ENCODE measurements at regions not wholly inside any gene's neighbourhood (a gene's known extent, or its start where the extent isn't known, plus 50 kb on each side); places are given as distances from the start of the nearest gene placed in this dataset.
"Not testable (repeated sequence)": the region's sequence is repeated elsewhere in the genome, so short reads cannot be mapped to it uniquely, and the experiment has no call there.

GRCh38 chr13:80881495-80881894 lies 540.6 kb upstream of the SPRY2 start:
- DNase-seq (ENCODE audit: low read depth, low spot score) = no peak

DNA sequence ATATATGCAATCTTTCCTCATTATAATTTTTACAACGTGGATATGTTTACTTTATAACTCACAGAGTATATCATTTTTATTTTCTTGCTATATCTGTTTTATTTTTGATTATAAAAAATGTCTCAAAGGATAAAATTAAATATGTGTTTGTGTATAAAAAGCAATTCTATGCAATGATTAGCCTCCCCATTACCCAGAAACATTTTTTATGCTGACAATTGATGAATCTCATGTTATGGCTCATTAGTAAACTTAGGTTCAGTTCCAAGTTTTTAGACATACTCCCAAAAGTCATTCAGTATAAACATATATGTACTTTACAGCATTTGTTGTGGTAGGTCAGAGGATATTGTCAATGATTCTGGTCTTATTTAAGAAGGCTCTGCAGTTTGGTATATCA lies 540.1 kb upstream of the SPRY2 start:
- in situ Hi-C loops (cut with HindIII; ENCODE audit: low pct_unique_long_range_greater_than_20kb, low sequenced_read_pairs) = no loop called here
- DNase-seq (ENCODE audit: low read depth, low spot score) = no peak

More at GRCh38 chr13:80881495-80881894, 540.6 kb upstream of the SPRY2 start:
- in situ Hi-C loops (cut with HindIII; ENCODE audit: low pct_unique_long_range_greater_than_20kb, low sequenced_read_pairs) = no loop called here

GRCh38 chr13:80877944-80878241 lies 537.0 kb upstream of the SPRY2 start:
- in situ Hi-C loops (cut with HindIII; ENCODE audit: low pct_unique_long_range_greater_than_20kb, low sequenced_read_pairs) = no loop called here

DNA sequence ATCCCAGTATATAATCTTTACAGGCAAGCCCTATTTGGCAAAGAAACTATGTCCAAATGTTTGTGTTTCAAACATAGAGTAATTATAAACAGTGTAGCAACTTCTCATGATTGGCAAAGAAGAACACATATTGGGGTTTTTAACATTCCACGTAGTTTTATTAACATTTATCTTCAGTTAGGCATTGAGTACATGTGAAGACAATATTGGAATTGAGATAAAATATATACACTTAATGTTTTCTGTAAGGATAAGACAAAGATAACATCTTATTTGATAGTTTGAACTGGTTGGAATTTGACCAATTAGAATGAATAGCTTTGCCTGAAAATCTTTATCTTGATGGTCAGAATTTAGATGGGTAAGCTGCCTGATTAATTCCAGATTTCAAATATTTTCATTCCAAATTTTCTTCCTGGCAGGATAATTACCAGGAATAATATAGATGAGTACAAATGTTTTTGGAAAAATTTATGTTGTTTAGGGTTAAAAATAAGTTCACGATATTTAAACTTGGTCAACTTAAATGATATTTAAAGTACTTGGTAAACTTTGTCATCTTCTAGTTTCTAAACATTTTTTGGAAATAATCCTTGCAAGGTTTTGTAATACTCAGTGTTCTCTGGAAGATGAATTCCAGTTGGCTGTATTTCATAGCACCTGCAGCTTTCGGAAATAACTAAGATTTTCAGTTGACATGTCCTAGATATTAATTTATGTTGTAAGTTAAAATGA lies 536.5 kb upstream of the SPRY2 start:
- in situ Hi-C loops (cut with HindIII; ENCODE audit: low pct_unique_long_range_greater_than_20kb, low sequenced_read_pairs) = no loop called here

More at GRCh38 chr13:80877944-80878241, 537.0 kb upstream of the SPRY2 start:
- no peak for DNase-seq (ENCODE audit: low read depth, low spot score)

GRCh38 chr13:80873589-80873988 lies 532.7 kb upstream of the SPRY2 start:
- DNase-seq (ENCODE audit: low read depth, low spot score) = no peak

More for the DNA sequence above, 536.5 kb upstream of the SPRY2 start:
- DNase-seq (ENCODE audit: low read depth, low spot score) = no peak

DNA sequence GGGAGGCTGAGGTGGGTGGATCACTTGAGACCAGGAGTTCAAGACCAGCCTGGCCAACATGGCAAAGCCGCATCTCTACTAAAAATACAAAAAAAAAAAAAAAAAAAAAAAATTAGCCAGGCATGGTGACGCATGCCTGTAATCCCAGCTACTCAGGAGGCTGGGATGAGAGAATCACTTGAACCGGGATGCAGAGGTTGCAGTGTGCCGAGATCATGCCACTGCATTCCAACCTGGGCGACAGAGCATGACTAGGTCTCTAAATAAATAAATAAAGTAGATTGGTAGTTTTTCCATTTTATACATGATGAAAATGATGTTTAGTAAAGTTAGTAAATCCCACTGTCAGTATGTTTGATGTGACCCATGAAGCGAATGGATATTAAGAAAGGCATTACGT lies 531.0 kb upstream of the SPRY2 start:
- in situ Hi-C loops (cut with HindIII; ENCODE audit: low pct_unique_long_range_greater_than_20kb, low sequenced_read_pairs); DNase-seq (ENCODE audit: low read depth, low spot score): not testable (repeated sequence)

More at GRCh38 chr13:80873589-80873988, 532.7 kb upstream of the SPRY2 start:
- in situ Hi-C loops (cut with HindIII; ENCODE audit: low pct_unique_long_range_greater_than_20kb, low sequenced_read_pairs) = no loop called here

DNA sequence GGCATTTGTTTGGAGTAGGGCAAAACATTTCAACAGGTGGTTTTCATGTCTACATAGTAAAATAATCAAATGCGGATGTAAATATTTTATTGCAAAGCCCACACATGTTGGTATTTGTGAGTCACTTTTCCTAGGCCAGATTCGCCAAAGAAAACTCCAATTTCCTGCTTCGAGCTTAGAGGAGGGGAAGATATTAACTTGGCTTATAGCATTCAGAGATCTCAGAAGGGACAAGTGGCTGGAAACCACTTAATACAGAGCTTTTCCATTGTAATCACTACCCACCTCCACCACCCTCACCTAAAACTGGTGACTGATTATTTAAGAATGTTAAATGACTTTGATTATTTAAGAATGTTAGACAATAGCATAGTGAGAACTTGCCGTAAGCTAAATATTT lies 530.6 kb upstream of the SPRY2 start:
- no peak for DNase-seq (ENCODE audit: low read depth, low spot score)
- in situ Hi-C loops (cut with HindIII; ENCODE audit: low pct_unique_long_range_greater_than_20kb, low sequenced_read_pairs) = no loop called here

DNA sequence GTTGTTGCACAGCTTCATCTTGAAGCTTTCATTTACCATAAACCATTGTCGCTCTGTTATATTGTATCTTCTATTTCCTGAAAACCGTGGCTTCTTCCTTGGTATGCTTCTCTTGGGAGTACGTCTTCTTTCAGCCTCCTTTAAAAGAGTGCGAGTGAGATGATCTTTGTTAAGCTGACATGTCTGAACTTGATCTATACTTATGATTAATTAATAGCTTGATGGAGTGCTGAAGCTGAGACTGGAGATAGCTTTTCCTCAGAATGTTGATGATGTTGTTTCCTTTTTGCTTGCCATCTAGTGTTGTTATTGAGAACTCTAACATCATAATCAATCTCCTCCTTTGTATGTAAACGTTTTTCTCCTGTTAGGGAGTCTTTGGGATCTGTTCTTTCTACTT lies 529.3 kb upstream of the SPRY2 start:
- in situ Hi-C loops (cut with HindIII; ENCODE audit: low pct_unique_long_range_greater_than_20kb, low sequenced_read_pairs) = no loop called here
- DNase-seq (ENCODE audit: low read depth, low spot score) = peak; percentile 17

- DNase-seq (ENCODE audit: low read depth, low spot score) = no peak
- in situ Hi-C loops (cut with HindIII; ENCODE audit: low pct_unique_long_range_greater_than_20kb, low sequenced_read_pairs) = no loop called here
Observed at GRCh38 chr13:80866921-80867320, 526.0 kb upstream of the SPRY2 start.

DNA sequence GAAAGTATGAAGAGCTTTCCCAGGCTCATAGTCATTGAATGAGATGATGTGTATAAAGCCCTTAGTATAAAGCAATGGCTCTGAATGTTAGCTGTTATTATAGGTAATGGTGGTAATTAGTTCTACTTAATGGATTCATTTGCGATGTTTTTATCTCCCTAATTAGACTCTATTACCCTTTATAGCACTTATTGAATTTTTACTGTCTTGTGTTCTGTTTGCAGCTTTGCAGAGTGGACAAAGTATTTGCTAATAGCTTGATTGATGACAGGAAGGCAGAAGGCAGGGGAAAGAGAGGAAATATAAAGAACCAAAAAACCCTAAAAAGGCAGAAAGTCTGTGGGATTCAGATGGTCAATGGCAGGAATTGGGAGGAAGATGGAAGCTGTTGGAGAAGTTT lies 524.4 kb upstream of the SPRY2 start:
- DNase-seq (ENCODE audit: low read depth, low spot score) = no peak
- in situ Hi-C loops (cut with HindIII; ENCODE audit: low pct_unique_long_range_greater_than_20kb, low sequenced_read_pairs) = no loop called here

DNA sequence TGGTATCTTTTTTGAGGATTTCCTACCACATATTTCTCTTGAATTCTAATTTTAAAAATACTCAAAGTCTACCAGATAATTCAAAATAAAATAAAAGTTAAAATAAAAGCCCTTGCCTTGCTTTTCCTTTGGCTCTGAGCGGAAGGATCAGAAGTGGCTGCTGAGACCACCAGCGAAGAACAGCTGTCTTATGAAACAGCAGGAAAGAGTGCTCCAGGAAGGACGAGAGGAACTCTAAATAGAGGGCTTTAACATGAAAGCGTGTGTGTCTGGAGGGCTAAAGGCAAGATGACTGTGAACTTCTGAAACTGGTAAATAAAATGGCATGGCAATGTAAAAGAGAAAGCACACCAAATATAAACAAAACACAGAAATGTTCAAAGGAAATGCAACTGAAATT lies 521.5 kb upstream of the SPRY2 start:
- peak; percentile 37 for DNase-seq (ENCODE audit: low read depth, low spot score)
- in situ Hi-C loops (cut with HindIII; ENCODE audit: low pct_unique_long_range_greater_than_20kb, low sequenced_read_pairs) = no loop called here

DNA sequence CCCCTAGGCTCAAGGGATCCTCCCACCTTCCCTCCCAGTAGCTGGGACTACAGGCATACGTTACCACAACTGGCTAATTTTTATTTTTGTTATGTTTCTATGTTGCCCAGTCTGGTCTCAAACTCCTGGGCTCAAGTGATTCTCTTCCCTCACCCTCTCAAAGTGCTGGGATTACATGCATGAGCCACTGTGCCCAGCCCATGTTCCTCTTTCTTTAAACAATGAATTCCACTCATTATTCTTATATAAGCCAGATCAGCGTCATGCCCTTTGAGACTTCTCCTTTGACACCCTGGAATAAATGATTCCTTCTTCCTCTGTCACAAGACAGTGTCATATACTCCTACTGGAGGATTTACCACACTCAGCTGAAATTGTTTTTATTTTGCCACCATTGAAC lies 519.9 kb upstream of the SPRY2 start:
- DNase-seq (ENCODE audit: low read depth, low spot score) = peak; percentile 37
- in situ Hi-C loops (cut with HindIII; ENCODE audit: low pct_unique_long_range_greater_than_20kb, low sequenced_read_pairs) = no loop called here

GRCh38 chr13:80858131-80858530 lies 517.2 kb upstream of the SPRY2 start:
- no peak for DNase-seq (ENCODE audit: low read depth, low spot score)
- in situ Hi-C loops (cut with HindIII; ENCODE audit: low pct_unique_long_range_greater_than_20kb, low sequenced_read_pairs) = no loop called here

DNA sequence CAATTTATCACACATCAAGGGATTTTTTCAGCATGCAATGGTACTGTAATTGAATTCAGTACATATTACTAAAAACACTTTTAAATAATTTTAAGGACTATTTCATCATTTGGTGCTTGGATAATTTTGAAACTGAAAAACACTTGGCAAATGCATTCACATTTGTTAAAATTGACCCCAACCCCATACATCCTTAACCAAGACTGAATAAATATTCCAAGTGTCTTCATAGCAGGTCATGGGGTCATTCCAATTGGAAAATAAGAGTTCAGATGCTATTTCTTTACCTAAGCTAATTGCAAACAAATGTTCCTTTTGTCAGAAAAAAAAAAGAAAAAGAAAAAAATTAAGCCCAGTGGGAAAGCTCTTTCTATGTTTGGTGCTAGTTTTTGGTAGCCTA lies 516.4 kb upstream of the SPRY2 start:
- no peak for DNase-seq (ENCODE audit: low read depth, low spot score)
- in situ Hi-C loops (cut with HindIII; ENCODE audit: low pct_unique_long_range_greater_than_20kb, low sequenced_read_pairs) = no loop called here

DNA sequence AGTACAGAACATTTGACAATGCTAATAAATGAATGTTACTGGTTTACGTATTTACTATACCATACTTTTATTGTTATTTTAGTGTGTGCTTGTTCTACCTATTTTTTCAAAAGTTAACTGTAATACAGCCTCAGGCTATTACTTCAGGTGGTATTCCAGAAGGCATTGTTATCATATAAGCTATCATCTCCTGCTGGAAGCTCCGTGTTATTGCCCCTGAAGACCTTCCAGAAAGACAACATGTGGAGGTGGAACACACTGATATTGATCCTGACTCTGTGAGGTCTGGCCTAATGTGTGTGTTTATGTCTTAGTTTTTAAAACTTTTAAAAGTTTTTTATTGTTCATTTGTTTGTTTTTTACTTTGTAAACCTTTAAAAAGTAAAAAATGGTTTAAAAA lies 509.8 kb upstream of the SPRY2 start:
- DNase-seq (ENCODE audit: low read depth, low spot score) = no peak
- in situ Hi-C loops (cut with HindIII; ENCODE audit: low pct_unique_long_range_greater_than_20kb, low sequenced_read_pairs) = no loop called here

- in situ Hi-C loops (cut with HindIII; ENCODE audit: low pct_unique_long_range_greater_than_20kb, low sequenced_read_pairs) = no loop called here
- DNase-seq (ENCODE audit: low read depth, low spot score) = no peak
Observed at GRCh38 chr13:80844164-80844563, 503.2 kb upstream of the SPRY2 start.

DNA sequence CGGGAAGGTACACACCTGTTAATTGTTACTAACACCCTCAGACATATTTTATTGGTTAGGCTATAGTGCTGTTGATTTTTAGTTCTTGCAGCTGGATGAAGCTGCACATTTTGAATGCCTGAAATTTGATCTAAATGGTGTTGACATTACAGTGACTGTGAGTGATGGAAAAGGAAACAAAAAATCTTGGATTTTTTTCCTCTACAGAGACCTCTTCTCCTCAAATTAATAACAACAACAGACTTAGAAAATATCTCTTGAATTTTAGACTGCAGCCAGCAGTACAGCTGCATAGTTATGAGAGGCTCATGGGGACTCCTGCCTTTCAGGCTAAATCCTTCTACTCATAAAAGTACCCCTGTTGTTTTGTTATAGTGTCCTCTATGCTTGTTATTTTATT lies 500.5 kb upstream of the SPRY2 start:
- in situ Hi-C loops (cut with HindIII; ENCODE audit: low pct_unique_long_range_greater_than_20kb, low sequenced_read_pairs) = no loop called here
- DNase-seq (ENCODE audit: low read depth, low spot score) = no peak

GRCh38 chr13:80840316-80840976 lies 499.5 kb upstream of the SPRY2 start:
- in situ Hi-C loops (cut with HindIII; ENCODE audit: low pct_unique_long_range_greater_than_20kb, low sequenced_read_pairs) = no loop called here
- DNase-seq (ENCODE audit: low read depth, low spot score) = no peak

DNA sequence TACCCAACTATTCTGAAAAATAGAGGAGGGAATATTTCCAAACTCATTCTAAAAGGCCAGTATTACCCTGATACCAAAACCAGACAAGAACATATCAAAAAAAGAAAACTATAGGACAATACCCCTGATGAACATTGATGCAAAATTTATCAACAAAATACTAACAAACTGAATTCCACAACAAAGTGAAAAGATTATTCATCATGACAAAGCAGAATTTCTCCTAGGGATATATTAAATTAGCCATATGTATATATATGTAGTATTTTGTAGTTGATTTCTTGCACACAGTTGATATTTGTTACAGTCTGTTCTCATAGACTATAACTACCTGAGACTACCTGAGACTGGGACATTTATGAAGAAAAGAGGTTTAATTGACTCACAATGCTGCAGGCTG lies 495.0 kb upstream of the SPRY2 start:
- DNase-seq (ENCODE audit: low read depth, low spot score) = no peak
- in situ Hi-C loops (cut with HindIII; ENCODE audit: low pct_unique_long_range_greater_than_20kb, low sequenced_read_pairs) = no loop called here
